Activated CD8-positive, alpha-beta memory T cell treated with anti-CD3 and anti-CD28 coated beads, Interleukin-2, amount 50 U/mL, for 24 hours (primary cell): ENCODE measurements at regions not wholly inside any gene's neighbourhood (a gene's known extent, or its start where the extent isn't known, plus 50 kb on each side); places are given as distances from the start of the nearest gene placed in this dataset.
"Not testable (repeated sequence)": the region's sequence is repeated elsewhere in the genome, so short reads cannot be mapped to it uniquely, and the experiment has no call there.

Experiments used
- DNase-seq: peaks from one replicate; pipeline ENCODE4 v3.0.0-alpha.2; 2020; ENCODE audit errors: extremely low read depth

- DNase-seq, result no peak
Measured at GRCh38 chr12:75764091-75764841, 252.9 kb upstream of the KRR1 start.

- DNase-seq, result no peak
Measured at GRCh38 chr12:75760573-75761294, 249.3 kb upstream of the KRR1 start.

- DNase-seq, result no peak
Measured at GRCh38 chr12:75759842-75760572, 248.6 kb upstream of the KRR1 start.

- no peak for DNase-seq
Measured at GRCh38 chr12:75759196-75759595, 247.8 kb upstream of the KRR1 start.

- no peak for DNase-seq
Measured at GRCh38 chr12:75756771-75757170, 245.4 kb upstream of the KRR1 start.

- no peak for DNase-seq
Measured at GRCh38 chr12:75756111-75756510, 244.7 kb upstream of the KRR1 start.

- no peak for DNase-seq
Measured at GRCh38 chr12:75754698-75755097, 243.3 kb upstream of the KRR1 start.

- no peak for DNase-seq
Measured at GRCh38 chr12:75754141-75754540, 242.7 kb upstream of the KRR1 start.

- no peak for DNase-seq
Measured at GRCh38 chr12:75751769-75752471, 240.5 kb upstream of the KRR1 start.

GRCh38 chr12:75750716-75751306 lies 239.4 kb upstream of the KRR1 start:
- DNase-seq, result no peak

- not testable (repeated sequence) for DNase-seq
Measured at GRCh38 chr12:75748990-75749389, 237.6 kb upstream of the KRR1 start.

GRCh38 chr12:75748136-75748535 lies 236.7 kb upstream of the KRR1 start:
- no peak for DNase-seq

GRCh38 chr12:75747572-75748021 lies 236.2 kb upstream of the KRR1 start:
- no peak for DNase-seq

- no peak for DNase-seq
Measured at GRCh38 chr12:75746621-75747020, 235.2 kb upstream of the KRR1 start.

GRCh38 chr12:75744607-75745256 lies 233.3 kb upstream of the KRR1 start:
- no peak for DNase-seq

GRCh38 chr12:75742961-75743360 lies 231.6 kb upstream of the KRR1 start:
- DNase-seq, result no peak

- DNase-seq, result no peak
Measured at GRCh38 chr12:75742048-75742447, 230.6 kb upstream of the KRR1 start.

GRCh38 chr12:75739912-75740311 lies 228.5 kb upstream of the KRR1 start:
- DNase-seq, result no peak

- not testable (repeated sequence) for DNase-seq
Measured at GRCh38 chr12:75739098-75739497, 227.7 kb upstream of the KRR1 start.

- peak; percentile 3 for DNase-seq
Measured at GRCh38 chr12:75738486-75738885, 227.1 kb upstream of the KRR1 start.

- DNase-seq, result no peak
Measured at GRCh38 chr12:75735853-75736252, 224.4 kb upstream of the KRR1 start.
